Ecto neural progenitor cell (in vitro differentiated cells): ENCODE measurements at regions not wholly inside any gene's neighbourhood (a gene's known extent, or its start where the extent isn't known, plus 50 kb on each side); places are given as distances from the start of the nearest gene placed in this dataset.

Experiments
- DNase-seq: peaks from one replicate; pipeline ENCODE4 v3.0.0-alpha.2; 2018; ENCODE audit warnings: low spot score

DNA sequence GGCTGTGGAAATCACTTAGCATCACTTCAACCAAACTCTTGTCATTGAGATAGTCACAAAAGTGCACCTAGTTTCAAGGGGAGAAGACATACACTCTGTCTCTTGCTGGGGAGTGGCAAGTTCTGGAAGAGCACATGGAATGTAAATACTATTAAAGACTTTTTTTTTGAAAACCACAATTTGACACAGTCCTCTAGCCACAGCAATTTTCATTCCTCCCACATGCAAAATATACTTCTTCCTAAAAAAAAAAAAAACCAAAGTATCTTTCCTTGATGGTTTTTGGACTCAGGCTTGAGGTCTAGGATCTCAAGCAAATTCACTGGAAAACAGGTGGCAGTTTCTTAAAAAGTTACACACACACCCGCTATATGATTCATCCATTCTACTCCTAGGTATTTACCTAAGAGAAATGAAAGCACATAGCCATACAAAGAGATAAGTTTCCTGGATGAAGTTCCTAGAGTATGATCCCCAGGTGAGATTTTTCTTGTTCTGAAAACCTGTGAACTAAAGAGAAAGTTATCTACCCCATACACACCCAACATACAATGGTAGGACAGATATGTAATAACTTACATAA, 295.8 kb downstream of the SP3 start:
- DNase-seq: no peak

DNA sequence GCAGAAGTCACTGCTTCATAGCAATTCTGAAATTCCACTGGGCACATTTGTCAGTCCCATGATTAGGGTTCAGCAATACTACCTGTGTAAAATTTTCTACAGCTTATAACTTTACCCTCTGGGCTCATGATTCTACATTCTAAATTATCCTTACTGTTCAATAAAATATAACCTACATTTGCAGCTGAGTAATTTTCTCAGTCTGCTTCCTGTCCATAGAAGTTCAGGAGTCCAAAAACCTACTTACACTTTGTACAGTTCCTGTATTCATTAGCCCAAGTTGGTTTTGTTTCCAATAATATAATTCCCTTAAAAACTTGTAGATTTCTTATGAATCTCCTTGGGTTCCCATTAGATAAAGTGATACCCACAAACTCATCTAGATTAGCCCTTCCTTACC, 295.3 kb downstream of the SP3 start:
- DNase-seq: no peak

- no peak for DNase-seq
Observed at GRCh38 chr2:173672573-173673340, 292.4 kb downstream of the SP3 start.

- DNase-seq: no peak
Observed at GRCh38 chr2:173673640-173674039, 291.5 kb downstream of the SP3 start.

DNA sequence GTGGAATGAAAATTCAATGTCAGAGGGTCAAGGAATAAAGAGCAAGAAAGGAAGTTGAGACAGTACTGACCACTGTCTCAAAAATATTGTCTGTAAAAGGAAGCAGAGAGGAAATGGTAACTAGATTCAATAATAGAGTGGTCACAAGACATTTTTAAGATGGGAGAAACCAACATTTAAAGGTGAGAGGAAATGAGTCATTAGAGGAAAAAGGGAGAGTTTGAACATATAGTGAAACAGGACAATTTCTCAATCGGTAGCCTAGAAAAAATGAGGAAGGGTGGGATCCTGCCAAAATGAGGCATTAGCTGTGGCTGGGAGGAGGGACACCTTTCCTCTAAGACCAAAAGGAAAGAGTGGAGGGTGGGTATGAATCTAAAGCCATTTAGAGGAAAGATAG, 288.5 kb downstream of the SP3 start:
- DNase-seq: no peak

DNA sequence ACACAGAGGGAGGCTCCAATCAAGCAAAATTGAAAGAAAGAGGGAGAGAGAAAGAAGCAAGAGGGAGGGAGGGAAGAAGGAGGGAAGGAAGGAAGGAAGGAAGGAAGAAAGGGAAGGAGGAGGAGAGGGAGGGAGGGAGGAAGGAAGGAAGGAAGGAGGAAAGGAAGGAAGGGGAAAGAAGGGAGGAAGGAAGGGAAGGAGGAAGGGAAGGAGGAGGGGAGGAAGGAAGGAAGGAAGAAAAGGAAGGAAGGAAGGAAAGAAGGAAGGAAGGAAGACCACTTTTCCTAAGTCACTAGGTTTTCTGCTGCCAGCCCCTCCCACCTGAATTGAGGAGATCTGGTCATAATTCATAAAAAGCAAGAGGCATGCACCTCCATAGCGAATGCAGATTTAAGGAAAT, 287.0 kb downstream of the SP3 start:
- no peak for DNase-seq

DNA sequence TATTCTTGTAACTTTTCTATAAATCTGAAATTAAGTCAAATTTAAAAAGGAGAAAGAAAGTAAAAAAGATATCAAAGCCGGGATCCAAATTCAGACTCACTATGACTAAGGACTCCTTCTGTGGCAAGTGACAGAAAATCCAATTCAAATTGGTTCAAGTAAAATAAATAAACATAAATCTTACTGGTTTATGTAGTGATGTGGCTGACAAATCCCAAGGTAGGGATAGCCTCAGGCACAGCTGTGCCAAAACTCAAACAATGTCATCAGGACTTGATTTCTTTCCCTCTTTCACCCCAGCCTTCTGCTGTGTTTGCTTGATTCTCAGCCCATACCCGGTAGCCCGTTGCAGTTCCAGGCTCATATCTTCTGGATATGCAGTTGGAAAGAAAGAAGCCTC, 284.6 kb downstream of the SP3 start:
- no peak for DNase-seq

DNA sequence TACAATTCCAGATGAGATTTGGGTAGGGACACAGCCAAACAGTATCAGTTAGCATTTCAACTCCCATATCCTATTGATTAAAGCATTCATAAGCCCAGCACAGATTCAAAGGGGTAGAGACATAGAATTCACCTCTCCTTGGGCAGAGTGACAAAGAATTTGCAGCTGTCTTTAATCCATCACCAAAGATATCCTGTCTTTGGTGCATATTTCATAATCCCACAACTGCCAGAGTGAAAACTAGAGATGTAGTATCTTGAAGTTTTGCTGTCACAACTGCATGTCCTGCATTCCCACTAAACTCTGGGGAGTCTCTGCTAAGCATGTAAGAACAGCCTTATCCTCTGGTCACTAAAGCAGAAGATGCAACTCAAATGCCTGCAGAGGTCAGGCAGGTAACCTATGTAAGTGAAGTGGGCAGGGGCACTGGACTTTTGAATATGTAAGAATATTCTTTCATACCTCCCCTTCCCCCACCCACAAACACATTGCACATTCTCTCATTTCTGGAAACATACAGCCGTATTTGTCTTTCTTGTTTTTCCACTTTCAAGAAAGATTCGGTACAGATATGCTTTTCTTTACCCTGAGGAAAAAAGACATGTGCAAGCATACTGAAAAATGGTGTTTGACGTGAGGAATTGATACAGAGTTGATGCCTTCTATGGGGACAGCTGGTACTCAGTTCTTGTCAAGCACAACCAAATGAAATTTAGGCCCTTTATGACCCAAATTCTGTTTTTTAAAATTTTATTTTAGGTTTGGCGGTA, 283.1 kb downstream of the SP3 start:
- DNase-seq: no peak

DNA sequence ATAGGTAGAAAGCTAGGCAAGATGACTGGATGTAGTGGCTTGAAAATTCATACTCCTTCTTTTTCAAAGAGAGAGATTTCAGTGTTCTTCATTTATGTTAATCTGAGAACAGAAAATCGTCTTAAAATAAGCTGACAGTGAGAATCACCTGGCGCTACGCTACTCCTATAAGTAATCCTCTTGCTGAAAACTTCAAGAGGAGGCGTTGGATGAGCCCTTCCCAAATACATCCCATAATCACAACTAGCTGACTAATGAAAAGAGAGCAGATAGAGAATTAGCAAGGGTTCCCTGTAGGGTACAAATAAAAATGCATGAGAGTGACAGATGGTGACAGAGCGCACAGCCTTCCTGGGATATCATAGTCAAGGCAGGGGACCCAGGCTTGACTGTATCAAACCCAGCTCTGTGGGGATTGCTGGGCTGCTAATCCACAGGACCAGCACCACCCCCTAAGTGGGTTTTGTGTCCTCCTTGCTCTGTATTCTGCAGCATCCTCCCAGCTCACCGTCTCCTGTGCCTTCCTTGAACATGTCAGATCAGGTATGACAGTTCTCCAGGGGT, 280.2 kb downstream of the SP3 start:
- DNase-seq: no peak

DNA sequence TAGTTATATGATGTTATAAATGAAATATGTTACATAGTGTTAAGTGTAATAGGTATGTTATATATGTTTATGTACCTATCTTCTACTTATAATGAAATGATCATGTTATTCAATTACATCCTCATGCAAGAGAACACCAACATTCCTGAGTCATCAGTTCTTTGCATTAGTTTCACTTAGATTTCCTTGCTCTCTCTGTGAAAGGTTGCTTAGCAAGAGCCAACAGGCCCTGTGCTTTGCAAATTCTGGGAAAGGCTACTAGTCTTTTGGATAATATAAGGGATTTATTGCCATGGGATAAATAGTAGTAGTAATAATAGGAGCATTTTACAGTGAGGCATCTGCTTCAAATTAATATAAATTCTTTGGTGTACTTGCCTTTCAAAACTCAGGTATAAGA, 274.8 kb downstream of the SP3 start:
- DNase-seq: no peak

DNA sequence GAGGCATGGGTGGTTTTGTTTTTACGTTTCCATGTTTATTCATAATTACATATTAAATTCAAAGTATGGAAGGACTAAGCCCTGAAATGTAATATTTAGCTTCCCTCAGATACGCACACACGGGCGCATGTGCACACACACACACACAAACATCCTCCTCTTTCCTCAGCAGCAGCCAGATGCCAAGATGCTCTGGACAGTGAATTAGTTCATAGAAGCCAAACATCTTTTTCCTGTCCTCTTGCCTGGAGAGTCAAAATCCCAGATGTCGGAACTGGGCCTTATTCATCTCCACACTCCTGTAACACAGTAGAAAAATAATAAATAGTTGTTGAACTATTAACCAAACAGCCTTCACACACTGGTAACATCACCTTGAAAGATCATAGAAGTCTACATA, 273.1 kb downstream of the SP3 start:
- no peak for DNase-seq

DNA sequence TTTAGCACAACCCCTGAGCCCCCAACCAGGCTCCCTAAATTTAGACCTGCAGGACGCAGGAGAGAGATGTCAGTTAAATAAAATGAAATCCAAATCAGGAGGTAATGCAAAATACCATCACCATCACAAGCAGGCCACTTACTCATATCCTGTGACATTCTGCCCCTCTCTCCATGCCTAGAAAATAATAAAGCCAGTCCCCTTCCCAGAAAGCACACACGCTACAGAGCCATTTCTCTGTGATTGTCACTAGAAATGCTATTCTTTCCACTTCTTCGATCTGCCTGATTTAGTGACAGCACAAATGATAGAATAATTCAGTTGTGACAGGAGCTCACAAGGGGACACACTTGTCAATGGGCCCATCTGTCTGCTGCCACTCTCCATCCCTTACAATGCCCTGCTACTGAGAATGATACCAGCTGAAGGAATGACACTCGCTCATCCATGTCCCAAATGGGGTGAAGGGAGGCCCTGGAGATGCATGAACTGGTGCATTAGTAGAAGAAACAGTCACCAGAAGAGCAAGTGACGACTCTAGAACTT, 272.1 kb downstream of the SP3 start:
- DNase-seq: no peak

- no peak for DNase-seq
Observed at GRCh38 chr2:173696274-173696673, 268.9 kb downstream of the SP3 start.

DNA sequence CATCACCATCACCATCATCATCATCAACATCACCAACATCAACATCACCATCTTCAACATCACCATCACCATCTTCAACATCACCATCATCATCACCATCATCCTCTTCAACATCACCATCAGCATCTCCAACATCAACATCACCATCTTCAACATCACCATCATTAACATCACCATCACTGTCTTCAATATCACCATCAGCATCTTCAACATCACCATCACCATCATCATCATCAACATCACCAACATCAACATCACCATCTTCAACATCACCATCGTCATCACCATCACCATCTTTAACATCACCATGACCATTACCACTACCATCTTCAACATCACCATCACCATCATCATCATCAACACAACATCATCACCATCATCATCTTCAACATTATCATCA, 267.2 kb downstream of the SP3 start:
- no peak for DNase-seq

DNA sequence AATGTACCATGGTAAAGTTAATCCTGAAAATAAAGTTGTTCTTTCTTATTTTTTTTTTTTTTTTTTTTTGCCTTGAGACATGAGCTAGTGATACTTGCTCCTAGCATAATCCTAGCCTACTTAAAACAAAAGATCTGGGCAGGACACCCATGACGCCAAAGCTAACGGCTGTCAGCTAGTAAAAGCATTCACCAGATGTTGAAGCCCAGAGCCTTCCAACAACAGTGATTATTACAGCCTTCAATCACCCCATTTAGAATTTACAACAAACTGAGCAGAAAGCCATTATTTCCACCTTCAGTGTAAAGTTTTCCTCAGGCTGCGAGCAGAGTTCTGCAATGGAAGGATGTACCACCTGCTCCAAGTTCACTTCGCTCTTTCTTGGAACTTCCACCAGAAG, 259.5 kb downstream of the SP3 start:
- no peak for DNase-seq

DNA sequence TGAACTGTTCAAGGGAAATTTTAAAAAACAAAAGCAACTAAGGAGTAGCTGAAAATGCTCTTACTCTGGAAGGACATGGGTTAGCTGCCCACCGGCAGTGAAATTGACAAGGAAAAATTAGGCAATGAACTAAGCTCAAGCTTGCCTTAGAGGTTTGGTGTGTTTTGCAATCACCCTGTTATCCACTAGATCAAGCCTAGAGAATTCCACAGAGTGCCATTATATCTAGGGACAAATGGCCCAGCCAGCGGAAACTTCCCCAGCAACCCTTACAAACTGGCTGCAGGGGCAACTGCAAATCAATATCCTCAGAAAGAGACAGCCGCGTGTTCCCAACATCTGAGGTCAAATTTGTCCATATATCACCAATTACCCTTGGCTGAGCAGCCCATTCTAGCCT, 258.2 kb downstream of the SP3 start:
- no peak for DNase-seq

DNA sequence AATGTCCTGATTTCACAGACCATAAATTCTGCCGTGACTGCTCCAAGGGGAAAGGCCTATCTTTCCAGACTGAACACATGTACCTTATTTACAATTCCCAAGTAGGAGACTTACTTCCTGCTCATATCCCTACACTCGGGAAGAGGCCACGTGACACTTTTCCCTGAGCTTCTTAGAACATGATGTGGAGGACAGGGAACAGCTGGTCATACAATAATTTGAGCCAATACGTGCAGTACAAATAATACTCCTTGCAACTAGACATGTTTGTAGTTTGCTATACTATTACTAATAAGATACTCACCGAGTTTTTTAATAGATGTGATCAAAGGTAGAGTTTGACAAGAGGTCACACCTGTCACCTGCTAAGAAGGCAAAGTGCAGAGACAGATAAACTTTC, 256.4 kb downstream of the SP3 start:
- no peak for DNase-seq

GRCh38 chr2:173711816-173712215, 253.4 kb downstream of the SP3 start:
- DNase-seq: no peak

DNA sequence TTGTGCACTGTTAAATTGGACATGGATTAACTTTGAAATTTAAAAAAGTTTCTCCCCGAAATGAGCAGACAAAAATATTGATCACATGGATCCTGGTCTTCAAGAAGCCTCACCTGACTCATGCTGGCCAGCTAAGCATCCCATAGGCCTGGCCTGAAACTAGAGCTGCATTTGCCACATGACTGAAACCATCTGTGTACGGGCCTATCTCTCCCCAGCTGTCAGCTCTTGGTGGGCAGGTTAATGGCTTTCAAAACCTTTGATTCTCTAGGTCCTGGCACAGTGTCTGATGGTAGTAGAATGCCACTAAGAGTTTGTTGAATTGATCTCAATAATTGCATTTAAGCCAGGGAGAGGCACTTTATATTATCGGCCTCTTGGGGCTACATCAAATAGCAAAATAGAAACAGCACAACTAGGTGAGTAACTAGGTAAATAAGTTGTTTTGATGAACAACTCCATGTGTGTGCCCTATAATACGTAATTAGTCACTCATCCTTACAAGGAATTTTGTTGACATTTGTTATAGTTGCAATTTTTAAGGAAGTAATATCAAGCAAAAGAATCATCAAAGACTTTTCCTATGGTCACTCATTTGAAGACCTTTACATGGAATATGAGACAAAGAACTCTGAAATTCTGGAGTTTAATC, 251.1 kb downstream of the SP3 start:
- no peak for DNase-seq

DNA sequence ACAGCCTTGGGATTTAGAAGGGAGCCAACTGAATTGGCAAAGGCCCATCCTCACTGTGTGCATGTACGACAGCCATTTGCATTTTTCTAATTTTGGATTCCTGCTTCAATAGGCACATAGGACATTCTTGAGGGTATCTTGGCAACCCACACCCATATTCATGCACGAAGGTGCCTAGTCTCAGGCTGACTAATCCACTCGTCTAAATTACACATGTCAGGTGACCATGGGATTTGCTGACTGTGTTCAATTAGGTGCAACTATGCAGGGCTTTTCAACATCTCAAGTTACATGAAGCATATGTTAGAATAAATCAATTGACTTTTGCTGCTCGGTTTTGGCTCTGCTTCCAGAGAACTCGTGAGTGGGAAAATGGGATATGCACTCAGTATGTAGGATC, 249.7 kb downstream of the SP3 start:
- no peak for DNase-seq

DNA sequence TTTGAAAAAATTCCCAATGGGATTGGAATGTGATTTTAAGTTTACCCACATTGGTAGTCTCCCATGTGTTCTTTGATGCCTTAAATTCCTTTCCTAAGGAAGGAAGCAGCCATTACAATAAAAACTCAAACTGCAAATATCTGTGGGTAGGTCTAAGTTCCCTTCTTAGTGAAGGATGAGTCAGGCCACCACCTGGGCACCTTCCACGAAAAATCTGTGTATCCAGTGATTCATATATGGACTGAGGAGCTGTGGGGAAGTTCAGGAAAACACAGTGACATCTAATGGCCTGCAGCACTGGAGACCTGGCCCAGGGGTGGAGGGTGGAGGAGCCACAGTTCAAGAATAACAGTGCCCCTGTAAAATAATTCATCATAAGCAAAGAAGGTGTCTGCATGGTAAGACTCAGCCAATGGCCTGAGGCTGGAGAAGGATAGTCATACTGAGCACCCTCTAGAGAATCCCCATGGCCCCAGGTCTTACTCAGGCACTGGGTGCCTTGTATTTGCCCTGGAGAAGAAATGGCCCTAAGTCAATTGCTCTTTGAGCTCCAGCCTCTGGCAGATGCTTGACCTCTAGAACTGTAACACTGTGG, 248.6 kb downstream of the SP3 start:
- no peak for DNase-seq

GRCh38 chr2:173719471-173719870, 245.7 kb downstream of the SP3 start:
- DNase-seq: no peak
